ENCODE measurements at regions not wholly inside any gene's neighbourhood (a gene's known extent, or its start where the extent isn't known, plus 50 kb on each side); places are given as distances from the start of the nearest gene placed in this dataset.

DNA sequence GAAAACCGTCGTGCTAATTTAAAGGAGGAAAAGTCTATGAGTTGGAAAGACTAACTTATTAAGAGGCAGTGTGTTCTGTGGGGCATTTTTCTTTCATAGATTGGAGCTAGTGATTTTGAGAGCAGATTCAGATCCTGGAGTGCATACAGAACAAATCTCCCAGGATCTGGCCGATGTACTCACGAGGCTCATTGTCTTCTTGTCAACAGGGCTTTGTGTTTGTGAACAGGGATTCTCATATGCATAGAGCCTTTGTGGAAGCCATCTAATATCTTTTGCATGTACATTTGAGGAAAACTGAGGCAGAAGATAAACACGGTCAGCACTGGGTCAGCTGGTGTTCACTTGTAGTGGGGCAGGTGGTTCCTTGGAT lies 482.9 kb upstream of the TSHZ3 start:
- no peak overlapping the region for H3K4me3 ChIP-seq (ENCODE audit: low read depth, low read length)
- no peak overlapping the region for H3K9ac ChIP-seq (ENCODE audit: low read length)
- H3K27me3 ChIP-seq (ENCODE audit: control insufficient read depth, insufficient read depth, low read length), result no peaks in the 10 kb centered on the region
- H3K36me3 ChIP-seq (ENCODE audit: control insufficient read depth, insufficient read depth, low read length), result no peaks in the 10 kb centered on the region
- H3K4me1 ChIP-seq (ENCODE audit: control insufficient read depth, insufficient read depth, low read length), result no peaks in the 10 kb centered on the region
- H3K27ac ChIP-seq (ENCODE audit: low read depth, low read length), result no peak overlapping the region
- H3K9me3 ChIP-seq (ENCODE audit: control insufficient read depth, insufficient read depth, low read depth, low read length), result peaks cover 15% of the 10 kb centered on the region; the same call in 1 of the 2 replicates

DNA sequence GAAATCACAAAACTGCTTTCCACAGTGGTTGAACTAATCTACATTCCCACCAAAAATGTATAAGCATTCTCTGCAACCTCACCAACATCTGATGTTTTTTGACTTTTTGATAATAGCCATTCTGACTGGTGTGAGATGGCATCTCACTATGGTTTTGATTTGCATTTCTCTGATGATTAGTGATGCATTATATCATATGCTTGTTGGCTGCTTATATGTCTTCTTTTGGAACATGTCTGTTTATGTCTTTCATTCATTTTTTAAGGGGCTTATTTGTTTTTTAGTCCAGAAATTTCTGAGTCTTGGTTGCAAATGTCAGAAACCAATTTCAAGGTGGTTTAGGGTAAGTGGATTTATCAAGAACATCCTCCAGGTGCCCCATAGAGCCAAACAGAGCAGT lies 484.8 kb upstream of the TSHZ3 start:
- H3K4me1 ChIP-seq (ENCODE audit: control insufficient read depth, insufficient read depth, low read length), result no peaks in the 10 kb centered on the region
- no peaks in the 10 kb centered on the region for H3K36me3 ChIP-seq (ENCODE audit: control insufficient read depth, insufficient read depth, low read length)
- H3K9me3 ChIP-seq (ENCODE audit: control insufficient read depth, insufficient read depth, low read depth, low read length), result peaks cover 15% of the 10 kb centered on the region; the same call in 1 of the 2 replicates

GRCh38 chr19:31838163-31838815 lies 489.1 kb upstream of the TSHZ3 start:
- H3K9ac ChIP-seq (ENCODE audit: low read length), result no peak overlapping the region
- no peak overlapping the region for H3K4me3 ChIP-seq (ENCODE audit: low read depth, low read length)
- no peaks in the 10 kb centered on the region for H3K36me3 ChIP-seq (ENCODE audit: control insufficient read depth, insufficient read depth, low read length)
- H3K27ac ChIP-seq (ENCODE audit: low read depth, low read length), result no peak overlapping the region
- H3K4me1 ChIP-seq (ENCODE audit: control insufficient read depth, insufficient read depth, low read length), result no peaks in the 10 kb centered on the region
- H3K9me3 ChIP-seq (ENCODE audit: control insufficient read depth, insufficient read depth, low read depth, low read length), result peaks cover 15% of the 10 kb centered on the region; the same call in 1 of the 2 replicates
- H3K27me3 ChIP-seq (ENCODE audit: control insufficient read depth, insufficient read depth, low read length), result no peaks in the 10 kb centered on the region

More for the DNA sequence above, 484.8 kb upstream of the TSHZ3 start:
- H3K27ac ChIP-seq (ENCODE audit: low read depth, low read length), result no peak overlapping the region
- no peak overlapping the region for H3K9ac ChIP-seq (ENCODE audit: low read length)
- H3K4me3 ChIP-seq (ENCODE audit: low read depth, low read length), result no peak overlapping the region
- H3K27me3 ChIP-seq (ENCODE audit: control insufficient read depth, insufficient read depth, low read length), result no peaks in the 10 kb centered on the region

GRCh38 chr19:31840371-31840770 lies 491.1 kb upstream of the TSHZ3 start:
- Histone ChIP-seq H3K9me3 (ENCODE audit: control insufficient read depth, insufficient read depth, low read depth, low read length) (no peaks in the 10 kb centered on the region), H3K9ac (ENCODE audit: low read length) (no peak overlapping the region), H3K36me3 (ENCODE audit: control insufficient read depth, insufficient read depth, low read length) (no peaks in the 10 kb centered on the region), H3K27me3 (ENCODE audit: control insufficient read depth, insufficient read depth, low read length) (no peaks in the 10 kb centered on the region), H3K27ac (ENCODE audit: low read depth, low read length) (no peak overlapping the region), H3K4me3 (ENCODE audit: low read depth, low read length) (no peak overlapping the region), H3K4me1 (ENCODE audit: control insufficient read depth, insufficient read depth, low read length) (no peaks in the 10 kb centered on the region)

GRCh38 chr19:31841755-31842154 lies 492.5 kb upstream of the TSHZ3 start:
- Histone ChIP-seq H3K36me3 (ENCODE audit: control insufficient read depth, insufficient read depth, low read length) (no peaks in the 10 kb centered on the region), H3K4me3 (ENCODE audit: low read depth, low read length) (no peak overlapping the region), H3K27me3 (ENCODE audit: control insufficient read depth, insufficient read depth, low read length) (no peaks in the 10 kb centered on the region), H3K4me1 (ENCODE audit: control insufficient read depth, insufficient read depth, low read length) (no peaks in the 10 kb centered on the region), H3K9me3 (ENCODE audit: control insufficient read depth, insufficient read depth, low read depth, low read length) (no peaks in the 10 kb centered on the region), H3K9ac (ENCODE audit: low read length) (no peak overlapping the region), H3K27ac (ENCODE audit: low read depth, low read length) (no peak overlapping the region)

DNA sequence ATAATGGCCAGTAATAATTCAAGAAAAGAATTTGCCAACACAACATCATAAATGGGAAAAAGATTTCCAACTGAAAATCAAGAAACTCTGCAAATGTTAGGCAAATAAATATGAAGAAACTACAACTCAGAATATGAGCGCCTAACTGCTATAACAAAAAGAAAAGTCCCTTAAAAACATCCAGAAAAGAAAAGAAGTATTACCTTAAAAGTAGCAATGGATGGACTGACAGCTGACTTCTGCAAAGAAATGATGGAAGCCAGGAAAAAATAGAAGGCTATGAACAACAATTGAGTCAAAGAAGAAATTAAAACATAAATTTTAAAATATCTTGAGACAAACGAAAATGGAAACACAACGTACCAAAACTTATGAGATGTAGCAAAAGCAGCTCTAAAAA lies 482.3 kb upstream of the ZNF507 start:
- no peaks in the 10 kb centered on the region for H3K36me3 ChIP-seq (ENCODE audit: control insufficient read depth, insufficient read depth, low read length)
- H3K27ac ChIP-seq (ENCODE audit: low read depth, low read length), result no peak overlapping the region
- no peak overlapping the region for H3K9ac ChIP-seq (ENCODE audit: low read length)
- H3K9me3 ChIP-seq (ENCODE audit: control insufficient read depth, insufficient read depth, low read depth, low read length), result peaks cover 32% of the 10 kb centered on the region; the same call in 1 of the 2 replicates
- H3K27me3 ChIP-seq (ENCODE audit: control insufficient read depth, insufficient read depth, low read length), result no peaks in the 10 kb centered on the region
- H3K4me1 ChIP-seq (ENCODE audit: control insufficient read depth, insufficient read depth, low read length), result no peaks in the 10 kb centered on the region
- H3K4me3 ChIP-seq (ENCODE audit: low read depth, low read length), result no peak overlapping the region

DNA sequence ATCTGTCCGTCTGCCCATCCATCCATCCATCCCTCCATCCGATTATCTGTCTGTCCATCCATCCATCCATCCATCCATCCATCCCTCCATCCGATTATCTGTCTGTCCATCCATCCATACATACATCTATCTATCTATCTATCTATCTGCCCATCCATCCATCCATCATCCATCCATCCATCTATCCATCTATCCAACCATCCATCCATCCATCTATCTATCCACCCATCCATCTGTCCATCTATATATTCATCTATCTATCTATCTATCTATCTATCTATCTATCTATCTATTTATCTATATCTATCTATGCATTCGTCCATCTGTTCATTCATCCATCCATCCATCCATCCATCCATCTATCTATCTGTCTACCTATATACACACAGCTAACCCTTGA lies 471.1 kb upstream of the ZNF507 start:
- Histone ChIP-seq H3K9me3 (ENCODE audit: control insufficient read depth, insufficient read depth, low read depth, low read length) (no peaks in the 10 kb centered on the region), H3K4me1 (ENCODE audit: control insufficient read depth, insufficient read depth, low read length) (no peaks in the 10 kb centered on the region), H3K36me3 (ENCODE audit: control insufficient read depth, insufficient read depth, low read length) (no peaks in the 10 kb centered on the region), H3K4me3 (ENCODE audit: low read depth, low read length) (no peak overlapping the region), H3K27ac (ENCODE audit: low read depth, low read length) (no peak overlapping the region), H3K27me3 (ENCODE audit: control insufficient read depth, insufficient read depth, low read length) (no peaks in the 10 kb centered on the region), H3K9ac (ENCODE audit: low read length) (no peak overlapping the region)

- Histone ChIP-seq H3K27me3 (ENCODE audit: control insufficient read depth, insufficient read depth, low read length) (no peaks in the 10 kb centered on the region), H3K9me3 (ENCODE audit: control insufficient read depth, insufficient read depth, low read depth, low read length) (no peaks in the 10 kb centered on the region), H3K9ac (ENCODE audit: low read length) (no peak overlapping the region), H3K27ac (ENCODE audit: low read depth, low read length) (no peak overlapping the region), H3K4me3 (ENCODE audit: low read depth, low read length) (no peak overlapping the region), H3K4me1 (ENCODE audit: control insufficient read depth, insufficient read depth, low read length) (no peaks in the 10 kb centered on the region), H3K36me3 (ENCODE audit: control insufficient read depth, insufficient read depth, low read length) (no peaks in the 10 kb centered on the region)
Measured at GRCh38 chr19:31875591-31875990, 469.8 kb upstream of the ZNF507 start.

DNA sequence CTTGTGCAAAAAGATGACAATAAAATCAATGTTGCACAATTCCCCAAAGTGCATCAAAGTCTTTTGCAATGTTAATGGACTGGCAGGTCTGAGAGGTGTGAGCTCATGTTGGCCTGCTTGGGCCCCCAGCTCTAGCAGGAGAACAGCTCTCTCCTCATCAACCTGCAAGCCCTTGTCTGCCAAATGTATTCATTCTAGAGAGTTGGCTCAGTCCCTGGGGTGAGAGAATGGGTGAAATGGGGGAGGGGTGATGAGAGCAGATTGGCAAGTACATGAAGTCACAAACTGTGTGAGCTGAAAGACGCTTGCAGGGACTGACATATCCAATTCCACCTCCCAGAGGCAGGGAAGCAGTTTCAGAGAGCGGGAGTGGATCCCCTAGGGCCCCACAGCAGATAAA lies 465.1 kb upstream of the ZNF507 start:
- Histone ChIP-seq H3K27ac (ENCODE audit: low read depth, low read length) (no peak overlapping the region), H3K9ac (ENCODE audit: low read length) (no peak overlapping the region), H3K4me3 (ENCODE audit: low read depth, low read length) (no peak overlapping the region), H3K36me3 (ENCODE audit: control insufficient read depth, insufficient read depth, low read length) (no peaks in the 10 kb centered on the region), H3K4me1 (ENCODE audit: control insufficient read depth, insufficient read depth, low read length) (no peaks in the 10 kb centered on the region), H3K9me3 (ENCODE audit: control insufficient read depth, insufficient read depth, low read depth, low read length) (no peaks in the 10 kb centered on the region), H3K27me3 (ENCODE audit: control insufficient read depth, insufficient read depth, low read length) (0 out of 2 replicates have a peak, but pooled peaks cover 3% of the 10 kb centered on the region)

DNA sequence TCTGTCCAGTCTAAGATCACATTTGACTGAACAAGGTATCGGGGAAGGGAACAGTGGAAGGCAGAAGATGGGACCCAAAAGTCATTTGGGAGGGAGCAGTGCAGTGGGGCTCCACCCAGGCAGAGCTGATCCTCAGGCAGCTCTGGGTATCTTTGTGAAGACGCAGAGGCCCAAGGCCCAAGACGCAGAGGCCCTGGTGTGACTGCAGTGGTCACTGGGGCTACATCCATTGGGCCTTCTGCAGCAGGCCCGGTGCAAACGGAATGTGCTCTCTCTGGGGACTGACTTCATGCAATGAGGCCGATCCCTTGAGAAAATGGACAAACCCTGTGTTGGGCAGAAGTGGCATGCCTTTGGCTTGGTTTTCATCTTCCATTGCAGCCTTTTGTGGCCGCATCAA lies 463.4 kb upstream of the ZNF507 start:
- no peak overlapping the region for H3K27ac ChIP-seq (ENCODE audit: low read depth, low read length)
- H3K4me3 ChIP-seq (ENCODE audit: low read depth, low read length), result no peak overlapping the region
- H3K4me1 ChIP-seq (ENCODE audit: control insufficient read depth, insufficient read depth, low read length), result no peaks in the 10 kb centered on the region
- H3K9ac ChIP-seq (ENCODE audit: low read length), result no peak overlapping the region
- no peaks in the 10 kb centered on the region for H3K9me3 ChIP-seq (ENCODE audit: control insufficient read depth, insufficient read depth, low read depth, low read length)
- H3K36me3 ChIP-seq (ENCODE audit: control insufficient read depth, insufficient read depth, low read length), result no peaks in the 10 kb centered on the region
- 0 out of 2 replicates have a peak, but pooled peaks cover 7% of the 10 kb centered on the region for H3K27me3 ChIP-seq (ENCODE audit: control insufficient read depth, insufficient read depth, low read length)

DNA sequence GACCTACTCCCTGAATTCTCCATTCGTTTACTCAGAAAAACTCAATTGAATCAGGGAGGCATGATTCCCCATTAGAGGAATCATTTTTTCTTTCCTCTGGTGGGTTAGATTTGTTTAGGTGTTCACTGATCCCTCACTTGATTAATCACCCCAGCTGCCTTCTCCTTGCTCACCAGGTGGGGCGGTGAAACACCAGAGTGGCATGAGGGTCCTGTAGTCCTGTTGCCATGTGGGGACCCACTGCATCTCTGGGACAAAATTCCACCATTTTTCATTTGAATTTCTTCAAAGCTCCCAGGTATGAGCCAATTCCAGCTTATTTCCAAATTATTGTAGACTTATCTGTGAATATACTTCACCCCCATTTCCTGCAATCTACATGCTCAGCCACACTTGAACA lies 462.7 kb upstream of the ZNF507 start:
- H3K4me3 ChIP-seq (ENCODE audit: low read depth, low read length), result no peak overlapping the region
- H3K9ac ChIP-seq (ENCODE audit: low read length), result no peak overlapping the region
- H3K27ac ChIP-seq (ENCODE audit: low read depth, low read length), result no peak overlapping the region
- no peaks in the 10 kb centered on the region for H3K4me1 ChIP-seq (ENCODE audit: control insufficient read depth, insufficient read depth, low read length)
- H3K36me3 ChIP-seq (ENCODE audit: control insufficient read depth, insufficient read depth, low read length), result no peaks in the 10 kb centered on the region
- H3K9me3 ChIP-seq (ENCODE audit: control insufficient read depth, insufficient read depth, low read depth, low read length), result no peaks in the 10 kb centered on the region
- 0 out of 2 replicates have a peak, but pooled peaks cover 7% of the 10 kb centered on the region for H3K27me3 ChIP-seq (ENCODE audit: control insufficient read depth, insufficient read depth, low read length)

Data from HUES6 (cell line).